RWPE1 (cell line): ENCODE measurements at regions not wholly inside any gene's neighbourhood (a gene's known extent, or its start where the extent isn't known, plus 50 kb on each side); places are given as distances from the start of the nearest gene placed in this dataset.
A peak's percentile ranks its signal among the peaks of the same experiment; 100 is the strongest.

Experiments
- CTCF ChIA-PET: fragments of 350-600 bp; sonication (Branson Sonifier 250); formaldehyde crosslinking; extraction: SDS; loops from one replicate; lab custom pipeline; 2021; lab: Yijun Ruan, JAX
- POLR2A ChIA-PET: fragments of 400-600 bp; formaldehyde crosslinking; extraction: SDS; loops from one replicate; lab custom pipeline; 2020; ENCODE audit warnings: antibody characterized with exemption; ENCODE audit not compliant: low non-redundant PET; lab: Yijun Ruan, JAX
- DNase-seq: peaks from one replicate; pipeline ENCODE4 v3.0.0; 2012; ENCODE audit warnings: low spot score
- H3K27ac ChIP-seq: fragments of 450-650 bp; 2 replicates; pipeline ENCODE4 v1.5.1; 2017
- CTCF ChIP-seq: fragments of 450-650 bp; conservative IDR thresholded peaks from 2 replicates; pipeline ENCODE4 v1.5.1; 2017; ENCODE audit warnings: low read depth, mild to moderate bottlenecking

DNA sequence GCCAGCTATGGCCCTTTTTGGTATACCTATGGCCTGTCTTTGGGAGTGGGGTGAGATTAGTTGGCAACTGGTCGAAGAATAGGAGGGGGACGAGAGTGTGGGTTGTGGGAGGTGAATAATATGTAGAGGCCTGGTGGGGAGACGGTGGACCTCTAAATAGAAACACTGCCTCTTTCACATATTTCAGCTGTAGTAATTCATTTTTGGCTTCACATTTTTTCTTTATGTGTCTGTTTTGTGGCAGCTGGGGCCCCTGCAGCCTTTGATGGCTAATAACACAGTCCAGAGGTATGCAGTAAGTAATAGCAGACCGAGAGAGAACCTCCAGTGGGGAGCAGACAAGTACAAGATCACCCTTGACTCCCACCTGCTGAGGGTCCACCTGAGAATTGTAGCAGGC lies 75.9 kb downstream of the HLX start:
- ChIA-PET POLR2A (no interaction called here), CTCF (no interaction called here)
- no peak overlapping the region for H3K27ac ChIP-seq
- no peak for DNase-seq
- TF ChIP-seq CTCF = no peak

GRCh38 chr1:220956501-220957232 lies 77.4 kb downstream of the HLX start:
- ChIA-PET CTCF (no interaction called here), POLR2A (no interaction called here)
- TF ChIP-seq CTCF = no peak
- no peak overlapping the region for H3K27ac ChIP-seq
- DNase-seq = no peak

DNA sequence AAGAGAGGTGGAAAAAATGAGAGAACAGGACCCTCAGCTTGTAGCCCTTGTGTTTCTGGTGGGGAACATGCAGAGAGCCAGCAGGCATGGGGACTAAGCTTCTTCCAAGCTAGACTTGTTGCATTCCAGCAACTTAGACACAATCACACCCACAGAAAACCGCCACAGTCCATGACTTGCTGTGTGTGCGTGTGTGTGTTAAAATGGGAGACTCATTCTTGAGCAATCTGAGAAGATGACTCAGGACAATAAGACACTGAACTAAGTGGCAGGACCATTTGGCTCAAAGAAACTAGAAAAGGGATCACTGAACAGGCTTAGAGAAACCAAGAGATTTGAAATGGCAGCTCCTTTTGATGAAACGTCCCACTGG lies 78.0 kb downstream of the HLX start:
- peak; percentile 20 for DNase-seq
- no peak overlapping the region for H3K27ac ChIP-seq
- TF ChIP-seq CTCF = no peak
- CTCF ChIA-PET = no interaction called here
- POLR2A ChIA-PET = no interaction called here

GRCh38 chr1:220958234-220958633 lies 79.0 kb downstream of the HLX start:
- no peak overlapping the region for H3K27ac ChIP-seq
- ChIA-PET CTCF (interaction anchor here (0.7 kb wide), 1 partner anchor 1200 kb away, joined by 3 read pairs; no protein-coding TSS in a partner anchor), POLR2A (no interaction called here)
- no peak for DNase-seq
- no peak for TF ChIP-seq CTCF

DNA sequence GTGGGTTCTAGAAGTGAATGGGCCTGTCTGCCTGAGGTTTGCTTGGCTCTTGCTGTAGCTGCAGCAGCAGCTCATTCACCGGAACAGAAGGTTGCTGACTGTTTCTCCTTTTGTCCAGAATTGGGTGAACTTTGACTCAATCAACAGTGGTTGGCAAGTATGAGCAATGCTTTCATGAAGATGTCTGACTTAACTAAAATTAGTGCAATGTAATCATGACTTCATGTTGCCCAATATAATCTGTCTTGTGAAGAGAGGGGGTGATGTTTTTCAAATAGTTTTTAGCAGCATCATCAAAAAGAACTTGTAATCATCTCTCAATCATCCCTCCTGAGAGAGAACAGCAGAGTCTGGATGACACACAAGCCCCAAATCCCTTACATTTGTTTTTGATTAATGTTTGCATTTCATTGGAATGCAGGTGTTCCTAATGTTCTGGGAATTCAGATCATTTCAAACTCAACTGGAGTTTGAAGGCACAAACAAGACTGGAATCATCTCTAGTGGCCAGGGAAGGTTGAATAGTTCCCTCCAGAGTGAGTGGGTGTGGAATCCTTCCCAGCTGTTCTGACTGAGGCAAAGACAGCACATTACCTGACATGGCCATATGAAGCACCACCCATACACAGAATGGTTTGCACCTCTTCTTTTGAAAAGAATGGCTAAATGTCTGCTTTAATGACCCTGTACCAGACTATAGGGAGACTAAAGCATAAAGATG lies 82.9 kb downstream of the HLX start:
- no peak overlapping the region for H3K27ac ChIP-seq
- CTCF ChIA-PET = interaction anchor here (0.6 kb wide), 1 partner anchor 1330 kb away, joined by 10 read pairs; no protein-coding TSS in a partner anchor
- peak; percentile 41 for DNase-seq
- POLR2A ChIA-PET = no interaction called here
- no peak for TF ChIP-seq CTCF

- CTCF ChIA-PET = no interaction called here
- POLR2A ChIA-PET = no interaction called here
- H3K27ac ChIP-seq = no peak overlapping the region
- no peak for TF ChIP-seq CTCF
- no peak for DNase-seq
Observed at GRCh38 chr1:220966041-220966440, 86.8 kb downstream of the HLX start.
